Immature natural killer cell (primary cell): ENCODE measurements at regions not wholly inside any gene's neighbourhood (a gene's known extent, or its start where the extent isn't known, plus 50 kb on each side); places are given as distances from the start of the nearest gene placed in this dataset.
"Not testable (repeated sequence)": the region's sequence is repeated elsewhere in the genome, so short reads cannot be mapped to it uniquely, and the experiment has no call there.

Source experiments
- DNase-seq, 3 donors: peaks; one replicate each; pipeline ENCODE4 v3.0.0; 2022; ENCODE audit warnings: mixed read lengths in 1 of 3
- H3K27ac Mint-ChIP-seq, 6 donors: one replicate each; pipeline ENCODE4 v1.8.0; 2020; ENCODE audit warnings: mixed read lengths in 6 of 6, mild to moderate bottlenecking in 5 of 6, inconsistent platforms in 4 of 6, moderate library complexity in 3 of 6
- H3K27me3 Mint-ChIP-seq, 3 donors: one replicate each; pipeline ENCODE4 v1.8.0; 2020 to 2021; ENCODE audit warnings: low read depth in 3 of 3, mild to moderate bottlenecking in 3 of 3, mixed read lengths in 3 of 3, moderate library complexity in 3 of 3, inconsistent platforms in 1 of 3
- H3K36me3 Mint-ChIP-seq, 3 donors: one replicate each; pipeline ENCODE4 v1.8.0; 2020; ENCODE audit warnings: mixed read lengths in 3 of 3, inconsistent platforms in 2 of 3, mild to moderate bottlenecking in 2 of 3
- H3K4me1 Mint-ChIP-seq, 2 donors: one replicate each; pipeline ENCODE4 v1.8.0; 2020; ENCODE audit warnings: inconsistent platforms in 2 of 2, mild to moderate bottlenecking in 2 of 2, mixed read lengths in 2 of 2, moderate library complexity in 1 of 2
- H3K4me3 Mint-ChIP-seq, 5 donors: one replicate each; pipeline ENCODE4 v1.8.0; 2020; ENCODE audit warnings: mild to moderate bottlenecking in 5 of 5, mixed read lengths in 5 of 5, inconsistent platforms in 3 of 5, moderate library complexity in 3 of 5
- H3K9me3 Mint-ChIP-seq, 6 donors: one replicate each; pipeline ENCODE4 v1.8.0; 2020; ENCODE audit warnings: mild to moderate bottlenecking in 6 of 6, mixed read lengths in 6 of 6, inconsistent platforms in 4 of 6, moderate library complexity in 3 of 6

- Mint-ChIP-seq H3K4me3 (no peak overlapping the region), H3K9me3 (peaks cover 0 to 2% (median 0%) of the 10 kb centered on the region in 6 donors), H3K36me3 (no peaks in the 10 kb centered on the region), H3K27ac (no peak overlapping the region), H3K4me1 (no peaks in the 10 kb centered on the region), H3K27me3 (peaks cover 0 to 2% (median 0%) of the 10 kb centered on the region in 3 donors)
- no peak for DNase-seq
Measured at GRCh38 chr12:74725154-74725553, 187.5 kb downstream of the ATXN7L3B start.

DNA sequence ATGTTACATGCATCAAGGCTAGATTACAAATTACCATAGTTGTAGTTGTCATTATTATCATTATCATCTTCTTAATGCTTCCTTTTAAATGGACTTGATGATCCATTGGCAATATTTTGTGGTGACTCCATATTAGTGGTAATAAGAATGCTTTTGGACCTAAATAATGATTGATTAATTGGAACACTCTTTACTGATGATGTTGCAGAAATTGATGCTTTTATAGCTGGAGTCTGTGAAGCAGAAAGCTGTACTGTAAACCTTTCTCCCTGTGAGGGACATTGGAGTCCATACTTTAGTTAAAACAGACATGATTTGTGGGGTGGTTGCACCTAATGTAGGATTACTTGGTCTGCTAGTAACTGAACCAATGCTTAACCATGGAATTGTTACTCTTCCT is 190.4 kb downstream of the ATXN7L3B start:
- no peaks in the 10 kb centered on the region for H3K4me1 Mint-ChIP-seq
- peaks cover 0 to 2% (median 0%) of the 10 kb centered on the region in 6 donors for H3K9me3 Mint-ChIP-seq
- DNase-seq = no peak
- no peak overlapping the region for H3K4me3 Mint-ChIP-seq
- H3K27me3 Mint-ChIP-seq = no peaks in the 10 kb centered on the region
- no peak overlapping the region for H3K27ac Mint-ChIP-seq
- no peaks in the 10 kb centered on the region for H3K36me3 Mint-ChIP-seq

- H3K4me3 Mint-ChIP-seq = no peak overlapping the region
- peaks cover 0 to 2% (median 0%) of the 10 kb centered on the region in 6 donors for H3K9me3 Mint-ChIP-seq
- no peaks in the 10 kb centered on the region for H3K27me3 Mint-ChIP-seq
- no peaks in the 10 kb centered on the region for H3K36me3 Mint-ChIP-seq
- no peaks in the 10 kb centered on the region for H3K4me1 Mint-ChIP-seq
- DNase-seq = no peak
- H3K27ac Mint-ChIP-seq = no peak overlapping the region
Measured at GRCh38 chr12:74732164-74732784, 194.6 kb downstream of the ATXN7L3B start.

DNA sequence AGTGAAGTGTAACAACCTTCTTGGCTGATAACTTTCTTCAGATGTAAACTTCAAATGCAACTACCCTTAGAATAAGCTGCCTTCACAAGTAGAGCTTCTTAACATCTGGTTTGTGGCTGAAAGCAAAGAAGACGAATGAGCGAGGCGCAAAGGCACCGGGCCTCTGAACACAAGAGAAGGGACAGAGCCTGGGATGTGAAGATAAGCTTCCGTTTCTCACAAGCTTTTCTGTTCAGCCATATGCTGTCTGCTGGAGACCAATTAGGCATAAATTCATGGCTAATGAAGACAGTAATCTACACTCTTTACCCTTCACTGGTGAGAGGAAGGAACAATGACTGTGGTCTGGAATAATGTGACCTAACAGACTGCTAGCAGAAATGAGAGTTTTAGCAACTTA is 195.2 kb downstream of the ATXN7L3B start:
- Mint-ChIP-seq H3K27me3 (no peaks in the 10 kb centered on the region), H3K36me3 (no peaks in the 10 kb centered on the region), H3K27ac (no peak overlapping the region), H3K4me3 (no peak overlapping the region), H3K4me1 (no peaks in the 10 kb centered on the region), H3K9me3 (peaks cover 0 to 2% (median 0%) of the 10 kb centered on the region in 6 donors)
- no peak for DNase-seq

GRCh38 chr12:74741112-74741511 is 203.5 kb downstream of the ATXN7L3B start:
- peaks cover 0 to 5% (median under 1%) of the 10 kb centered on the region in 6 donors for H3K9me3 Mint-ChIP-seq
- no peaks in the 10 kb centered on the region for H3K27me3 Mint-ChIP-seq
- H3K27ac Mint-ChIP-seq = no peak overlapping the region
- no peak for DNase-seq
- H3K4me1 Mint-ChIP-seq = no peaks in the 10 kb centered on the region
- no peaks in the 10 kb centered on the region for H3K36me3 Mint-ChIP-seq
- no peak overlapping the region for H3K4me3 Mint-ChIP-seq

DNA sequence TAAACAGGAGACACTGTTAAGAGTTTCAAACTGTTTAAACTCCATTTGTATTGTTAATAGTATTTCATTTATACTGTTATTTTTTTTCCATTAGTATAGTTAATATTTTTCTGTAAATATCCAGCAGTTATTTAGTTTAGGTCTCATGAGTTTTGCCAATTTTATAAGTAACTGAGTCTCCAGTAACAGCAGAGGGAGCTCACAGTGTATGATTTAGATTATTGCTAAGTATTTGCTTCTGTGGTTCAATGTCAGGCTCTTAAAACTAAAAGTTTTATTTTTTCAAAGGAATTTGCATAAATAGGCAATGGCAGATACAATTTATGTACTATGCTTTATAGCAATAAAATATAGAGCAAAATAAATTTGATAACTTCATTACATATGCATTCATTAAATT is 209.7 kb downstream of the ATXN7L3B start:
- Mint-ChIP-seq H3K27ac (no peak overlapping the region), H3K27me3 (no peaks in the 10 kb centered on the region), H3K4me1 (no peaks in the 10 kb centered on the region), H3K4me3 (no peak overlapping the region), H3K36me3 (no peaks in the 10 kb centered on the region), H3K9me3 (peaks cover 0 to 8% (median 0%) of the 10 kb centered on the region in 6 donors)
- DNase-seq = no peak

DNA sequence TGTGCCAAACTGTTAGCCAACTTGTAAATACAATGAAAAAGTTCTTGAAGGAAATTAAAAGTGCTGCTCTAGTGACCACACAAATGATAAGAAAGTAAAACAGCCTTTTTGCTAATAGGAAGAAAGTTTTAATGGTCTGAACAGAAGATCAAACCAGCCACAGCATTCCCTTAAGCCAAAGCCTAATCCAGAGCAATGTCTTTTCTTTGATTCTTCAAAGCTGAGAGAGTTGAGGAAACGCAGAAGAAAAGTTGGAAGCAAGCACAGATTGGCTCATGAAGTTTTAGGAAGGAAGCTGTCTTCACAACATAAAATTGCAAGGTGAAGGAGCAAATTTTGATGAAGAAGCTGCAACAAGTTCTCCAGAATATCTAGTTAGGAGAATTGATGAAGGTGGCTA is 213.8 kb downstream of the ATXN7L3B start:
- DNase-seq = no peak
- no peak overlapping the region for H3K27ac Mint-ChIP-seq

DNA sequence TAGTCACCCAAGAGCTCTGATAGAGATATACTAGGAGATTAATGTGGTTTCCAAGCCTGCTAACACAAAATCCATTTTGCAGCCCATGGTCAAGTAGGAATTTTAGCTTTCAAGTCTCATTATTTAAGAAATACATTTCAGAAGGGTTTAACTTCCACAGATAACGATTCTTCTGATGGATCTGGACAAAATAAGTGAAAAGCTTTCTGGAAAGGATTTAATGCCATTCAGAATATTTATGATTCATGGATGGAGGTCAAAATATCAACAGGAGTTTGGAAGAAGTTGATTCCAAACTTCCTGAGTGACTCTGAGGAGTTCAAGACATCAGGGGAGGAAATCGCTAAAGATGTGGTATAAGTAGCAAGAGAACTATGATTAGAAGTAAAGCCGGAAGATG is 214.6 kb downstream of the ATXN7L3B start:
- H3K27me3 Mint-ChIP-seq = no peaks in the 10 kb centered on the region
- H3K27ac Mint-ChIP-seq = no peak overlapping the region
- no peak for DNase-seq
- no peaks in the 10 kb centered on the region for H3K4me1 Mint-ChIP-seq
- H3K9me3 Mint-ChIP-seq = peaks cover 0 to 10% (median 2%) of the 10 kb centered on the region in 6 donors
- H3K4me3 Mint-ChIP-seq = no peak overlapping the region
- no peaks in the 10 kb centered on the region for H3K36me3 Mint-ChIP-seq

More for the DNA sequence above, 213.8 kb downstream of the ATXN7L3B start:
- Mint-ChIP-seq H3K4me1 (no peaks in the 10 kb centered on the region), H3K27me3 (no peaks in the 10 kb centered on the region), H3K9me3 (peaks cover 0 to 6% (median 0%) of the 10 kb centered on the region in 6 donors), H3K36me3 (no peaks in the 10 kb centered on the region), H3K4me3 (no peak overlapping the region)

DNA sequence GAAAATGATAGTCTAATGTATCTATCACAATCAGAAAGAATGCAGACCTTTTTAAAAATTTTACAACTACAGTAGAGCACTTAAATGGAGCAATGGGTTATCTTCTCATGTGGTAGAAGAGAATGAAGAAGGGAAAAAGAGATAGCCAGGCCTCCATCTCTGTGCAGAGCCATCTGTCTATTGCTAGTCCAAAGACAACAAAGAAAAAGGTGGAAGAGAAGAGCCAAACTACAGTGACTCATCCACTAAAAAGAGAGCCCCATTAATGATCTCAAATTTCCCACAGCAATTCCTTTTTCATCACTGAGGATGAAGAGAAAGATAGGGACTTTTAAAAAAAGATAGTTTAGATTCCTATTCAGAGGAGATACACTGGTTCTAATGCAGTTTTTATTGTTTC is 232.9 kb downstream of the ATXN7L3B start:
- Mint-ChIP-seq H3K9me3 (peaks cover 0 to 1% (median 0%) of the 10 kb centered on the region in 6 donors), H3K36me3 (no peaks in the 10 kb centered on the region), H3K4me1 (no peaks in the 10 kb centered on the region), H3K4me3 (no peak overlapping the region), H3K27me3 (no peaks in the 10 kb centered on the region), H3K27ac (no peak overlapping the region)
- no peak for DNase-seq

- H3K4me3 Mint-ChIP-seq = no peak overlapping the region
- H3K27ac Mint-ChIP-seq = no peak overlapping the region
- no peaks in the 10 kb centered on the region for H3K27me3 Mint-ChIP-seq
- H3K4me1 Mint-ChIP-seq = no peaks in the 10 kb centered on the region
- no peaks in the 10 kb centered on the region for H3K36me3 Mint-ChIP-seq
- H3K9me3 Mint-ChIP-seq = peaks cover 0 to 5% (median 0%) of the 10 kb centered on the region in 6 donors
- DNase-seq = no peak
Measured at GRCh38 chr12:74775276-74775675, 237.6 kb downstream of the ATXN7L3B start.

DNA sequence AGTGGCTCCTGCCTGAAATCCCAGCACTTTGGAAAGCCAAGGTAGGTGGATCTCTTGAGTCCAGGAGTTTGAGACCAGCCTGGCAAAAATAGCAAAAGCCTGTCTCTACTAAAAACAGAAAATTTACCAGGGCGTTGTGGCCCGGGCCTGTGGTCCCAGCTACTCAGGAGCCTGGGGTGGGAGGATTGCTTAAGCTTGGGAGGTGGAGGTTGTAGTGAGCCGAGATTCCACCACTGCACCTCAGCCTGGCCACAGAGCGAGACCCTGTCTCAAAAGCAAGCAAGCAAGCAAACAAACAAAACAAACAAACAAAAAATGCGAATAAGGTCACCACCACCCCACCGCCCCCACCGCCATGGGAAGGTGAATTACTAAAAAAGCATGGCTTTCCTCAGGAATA is 238.7 kb downstream of the ATXN7L3B start:
- H3K4me1 Mint-ChIP-seq = no peaks in the 10 kb centered on the region
- H3K4me3 Mint-ChIP-seq = no peak overlapping the region
- H3K27me3 Mint-ChIP-seq = no peaks in the 10 kb centered on the region
- no peak for DNase-seq
- peaks cover 0 to 5% (median 0%) of the 10 kb centered on the region in 6 donors for H3K9me3 Mint-ChIP-seq
- H3K36me3 Mint-ChIP-seq = no peaks in the 10 kb centered on the region
- H3K27ac Mint-ChIP-seq = no peak overlapping the region

GRCh38 chr12:74780182-74780849 is 242.7 kb downstream of the ATXN7L3B start:
- H3K4me1 Mint-ChIP-seq = no peaks in the 10 kb centered on the region
- H3K36me3 Mint-ChIP-seq = no peaks in the 10 kb centered on the region
- no peak for DNase-seq
- no peaks in the 10 kb centered on the region for H3K27me3 Mint-ChIP-seq
- no peak overlapping the region for H3K27ac Mint-ChIP-seq
- H3K9me3 Mint-ChIP-seq = peaks cover 0 to 5% (median 0%) of the 10 kb centered on the region in 6 donors
- H3K4me3 Mint-ChIP-seq = no peak overlapping the region

GRCh38 chr12:74780850-74781241 is 243.2 kb downstream of the ATXN7L3B start:
- not testable (repeated sequence) for H3K36me3 Mint-ChIP-seq, H3K27ac Mint-ChIP-seq, H3K4me1 Mint-ChIP-seq, H3K27me3 Mint-ChIP-seq, H3K9me3 Mint-ChIP-seq, DNase-seq, H3K4me3 Mint-ChIP-seq

DNA sequence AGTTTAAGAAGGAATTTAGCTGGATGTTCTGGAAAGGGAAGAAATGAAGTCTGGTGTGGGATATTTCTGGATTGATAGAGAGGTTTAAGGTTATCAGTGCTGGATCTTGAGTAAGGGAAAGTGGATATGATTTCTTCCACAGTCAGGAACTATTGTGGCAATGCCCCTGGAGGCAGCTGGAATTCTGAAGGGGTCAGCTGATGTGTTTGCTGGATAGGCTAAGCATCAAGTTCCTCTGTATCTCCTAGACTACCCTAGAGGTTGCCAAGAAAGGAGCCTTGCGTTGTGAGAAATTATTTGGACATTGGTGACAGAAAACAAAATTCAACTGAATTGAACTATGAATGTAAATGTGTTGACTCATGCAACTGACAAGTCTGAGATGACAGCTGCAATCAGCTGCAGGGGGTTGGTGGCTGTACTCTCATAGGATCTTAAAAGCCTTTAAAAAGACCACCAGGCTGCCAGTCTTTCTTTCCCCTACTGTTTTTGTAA is 244.4 kb downstream of the ATXN7L3B start:
- H3K9me3 Mint-ChIP-seq = peaks cover 0 to 11% (median 3%) of the 10 kb centered on the region in 6 donors
- H3K4me3 Mint-ChIP-seq = no peak overlapping the region
- H3K4me1 Mint-ChIP-seq = no peaks in the 10 kb centered on the region
- H3K36me3 Mint-ChIP-seq = no peaks in the 10 kb centered on the region
- H3K27ac Mint-ChIP-seq = no peak overlapping the region
- no peak for DNase-seq
- H3K27me3 Mint-ChIP-seq = peaks cover 0 to 2% (median 0%) of the 10 kb centered on the region in 3 donors
